Erythroblast (primary cell): ENCODE measurements at regions not wholly inside any gene's neighbourhood (a gene's known extent, or its start where the extent isn't known, plus 50 kb on each side); places are given as distances from the start of the nearest gene placed in this dataset.

Experiments used
- GATA1 ChIP-seq: IDR thresholded peaks from 2 replicates; pipeline ENCODE4 v1.6.1; 2011; ENCODE audit warnings: low read depth, mild to moderate bottlenecking, control low read depth, low read length, moderate library complexity
- POLR2A ChIP-seq: IDR thresholded peaks from 2 replicates; pipeline ENCODE4 v1.6.1; 2011; ENCODE audit warnings: mild to moderate bottlenecking, low read length

DNA sequence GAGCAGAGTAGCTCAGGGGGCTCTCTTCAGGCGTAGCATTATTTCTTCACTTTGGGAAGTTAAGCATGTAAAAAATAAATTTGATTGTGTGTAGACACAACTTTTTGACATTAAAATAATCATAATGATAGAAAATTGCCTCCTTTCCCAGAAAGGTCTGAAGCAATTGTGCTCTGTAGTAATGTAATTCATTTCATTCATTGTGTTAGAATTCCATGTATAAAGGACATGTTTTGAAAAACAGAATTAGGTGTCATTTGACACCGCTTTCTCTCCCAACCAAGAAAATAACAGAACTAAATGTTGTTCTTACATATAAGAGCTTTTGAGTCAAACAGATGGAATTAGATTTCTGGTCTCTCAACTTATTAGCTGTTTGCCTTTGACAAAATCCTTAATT is 1064.2 kb upstream of the FAM98A start:
- TF ChIP-seq POLR2A = no peak
- no peak for TF ChIP-seq GATA1
